ENCODE measurements at regions not wholly inside any gene's neighbourhood (a gene's known extent, or its start where the extent isn't known, plus 50 kb on each side); places are given as distances from the start of the nearest gene placed in this dataset.
"Not testable (repeated sequence)": the region's sequence is repeated elsewhere in the genome, so short reads cannot be mapped to it uniquely, and the experiment has no call there.

DNA sequence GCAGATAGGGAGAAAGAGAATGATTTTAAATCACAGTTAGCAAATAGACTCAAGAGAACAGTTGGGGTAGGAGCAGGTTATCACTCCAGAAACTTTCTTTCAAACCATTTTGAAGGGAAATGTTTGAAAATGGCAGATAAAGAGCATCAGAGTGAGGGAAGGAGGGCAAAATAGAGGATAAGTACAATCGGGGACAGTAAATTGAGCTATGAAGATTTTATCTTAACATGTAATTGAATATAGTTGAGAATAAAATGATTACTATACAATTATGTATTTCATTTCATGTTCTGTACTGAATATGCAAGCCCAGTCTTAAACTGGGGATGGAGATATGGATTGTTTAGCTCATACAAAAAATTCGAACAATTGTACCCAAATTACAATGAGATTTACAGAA lies 54.0 kb downstream of the MAP10 start:
- no peak for DNase-seq

DNA sequence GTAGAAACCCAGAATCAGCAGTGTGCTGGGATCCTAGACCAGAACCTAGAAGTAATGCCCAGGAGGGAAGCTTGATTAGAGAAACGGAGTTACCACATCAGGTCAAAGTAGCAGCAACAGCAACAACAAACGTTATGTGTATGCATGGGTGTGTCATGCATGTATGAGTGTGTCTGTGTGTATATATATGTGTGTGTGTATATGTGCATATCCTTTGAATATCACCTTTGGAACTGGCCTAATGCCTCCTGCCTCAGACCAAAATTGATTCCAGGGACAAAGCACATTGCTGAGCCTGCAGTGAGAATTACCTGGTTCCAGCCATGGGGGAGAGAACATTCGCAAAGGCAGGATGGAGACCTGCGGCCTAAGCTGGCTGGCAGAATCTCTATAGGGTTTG lies 55.9 kb downstream of the MAP10 start:
- no peak for DNase-seq

DNA sequence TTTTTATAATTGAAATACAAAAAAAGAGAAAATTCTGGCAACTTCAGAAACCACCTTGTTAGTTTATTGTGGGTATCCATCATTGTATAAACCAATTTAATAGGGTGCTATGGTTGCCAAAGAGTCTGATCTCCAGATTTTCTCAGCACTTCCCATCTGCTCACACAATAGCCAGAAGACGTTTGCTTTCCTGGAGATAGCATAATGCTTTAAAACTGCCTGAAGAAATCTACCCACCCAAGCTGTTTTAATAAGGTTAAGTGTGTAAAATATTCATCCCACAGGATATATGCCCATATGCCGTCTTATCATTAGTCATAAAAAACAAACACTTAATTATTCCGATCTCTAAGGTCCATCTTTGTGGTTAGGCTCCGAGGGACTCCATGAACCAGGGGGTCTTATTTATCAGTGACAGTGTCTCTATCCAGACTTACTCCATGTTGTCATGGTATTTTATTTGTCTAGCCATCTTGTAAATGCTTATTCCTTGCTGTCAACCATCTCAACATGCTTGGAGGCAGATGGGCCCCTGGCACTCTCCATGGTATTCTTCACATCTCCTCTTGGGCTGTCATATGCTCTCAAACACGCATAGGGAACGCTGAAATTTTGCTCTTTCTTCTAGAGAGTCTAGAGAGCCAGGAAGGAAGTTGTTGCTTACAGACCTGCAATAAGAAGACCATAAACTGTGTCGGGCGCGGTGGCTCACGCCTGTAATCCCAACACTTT lies 58.5 kb downstream of the MAP10 start:
- no peak for DNase-seq

DNA sequence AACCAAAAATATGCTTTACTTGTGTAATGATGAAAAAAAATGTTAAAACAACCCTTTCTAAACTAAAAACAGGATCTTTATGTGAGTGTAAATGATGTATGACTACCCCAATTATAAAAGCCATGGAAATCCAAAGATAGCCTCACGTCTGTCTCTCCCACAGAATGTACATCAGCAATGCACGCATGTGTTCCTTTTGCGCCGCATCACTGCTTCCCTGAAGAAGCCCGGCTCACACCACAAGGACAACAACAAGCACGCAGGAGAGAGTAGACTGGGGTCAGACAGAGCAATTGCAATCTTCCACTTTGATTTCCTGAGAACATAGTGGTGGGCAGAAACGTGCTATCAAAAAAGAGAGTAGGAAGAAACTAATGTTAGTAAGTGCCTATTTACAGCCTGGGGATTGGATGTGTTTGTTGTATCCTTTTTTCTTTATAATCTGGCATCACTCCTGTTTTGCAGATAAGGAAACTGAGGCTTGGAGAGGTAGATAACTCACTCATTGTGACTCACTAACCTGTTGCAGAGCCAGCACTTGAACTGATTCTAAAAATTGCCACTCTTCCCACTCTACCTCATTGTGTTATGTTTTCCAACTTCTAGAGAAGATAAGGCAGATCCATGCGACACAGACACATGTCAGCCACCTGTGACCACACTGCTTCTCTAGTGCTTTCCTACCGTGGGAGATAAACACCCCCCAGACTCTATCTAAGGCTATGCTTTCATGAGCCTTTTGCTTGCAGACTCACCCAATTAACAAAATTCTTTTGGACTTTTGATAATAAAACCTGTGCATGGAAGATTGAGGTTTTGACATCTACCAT lies 60.1 kb downstream of the MAP10 start:
- DNase-seq, result no peak

DNA sequence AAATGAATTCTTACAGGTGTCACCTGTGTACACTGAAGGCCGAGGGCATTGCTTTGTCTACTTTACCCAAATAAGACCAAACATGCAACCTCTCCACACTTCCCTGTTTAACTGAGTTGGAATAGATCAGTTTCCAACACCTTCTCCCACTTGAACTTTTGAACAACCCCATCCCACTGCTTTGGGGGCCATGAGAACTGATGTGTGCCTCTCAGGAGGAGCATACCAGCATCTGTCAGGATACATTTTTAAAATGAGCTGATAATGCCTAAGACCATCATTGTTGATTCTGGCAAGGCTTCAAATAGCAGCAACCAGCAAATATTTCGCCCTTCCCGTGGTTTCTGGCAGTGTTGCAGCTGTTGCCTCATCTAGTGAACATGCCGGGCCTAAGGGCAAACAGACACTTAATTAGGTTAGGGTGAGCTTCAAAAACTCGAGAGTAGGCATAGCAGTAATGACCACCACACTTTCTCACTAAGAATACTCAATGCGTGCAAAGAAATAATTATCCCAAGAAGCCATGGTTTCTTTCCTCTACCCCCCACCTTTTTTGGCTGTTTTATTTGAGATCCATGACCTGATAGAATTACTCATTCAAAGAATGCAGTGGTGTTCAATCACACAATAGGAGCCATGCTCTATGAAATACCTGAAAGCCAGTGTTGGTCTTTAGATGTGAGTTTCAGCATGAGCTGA lies 63.7 kb downstream of the MAP10 start:
- peak; percentile 79 to 85 for DNase-seq

DNA sequence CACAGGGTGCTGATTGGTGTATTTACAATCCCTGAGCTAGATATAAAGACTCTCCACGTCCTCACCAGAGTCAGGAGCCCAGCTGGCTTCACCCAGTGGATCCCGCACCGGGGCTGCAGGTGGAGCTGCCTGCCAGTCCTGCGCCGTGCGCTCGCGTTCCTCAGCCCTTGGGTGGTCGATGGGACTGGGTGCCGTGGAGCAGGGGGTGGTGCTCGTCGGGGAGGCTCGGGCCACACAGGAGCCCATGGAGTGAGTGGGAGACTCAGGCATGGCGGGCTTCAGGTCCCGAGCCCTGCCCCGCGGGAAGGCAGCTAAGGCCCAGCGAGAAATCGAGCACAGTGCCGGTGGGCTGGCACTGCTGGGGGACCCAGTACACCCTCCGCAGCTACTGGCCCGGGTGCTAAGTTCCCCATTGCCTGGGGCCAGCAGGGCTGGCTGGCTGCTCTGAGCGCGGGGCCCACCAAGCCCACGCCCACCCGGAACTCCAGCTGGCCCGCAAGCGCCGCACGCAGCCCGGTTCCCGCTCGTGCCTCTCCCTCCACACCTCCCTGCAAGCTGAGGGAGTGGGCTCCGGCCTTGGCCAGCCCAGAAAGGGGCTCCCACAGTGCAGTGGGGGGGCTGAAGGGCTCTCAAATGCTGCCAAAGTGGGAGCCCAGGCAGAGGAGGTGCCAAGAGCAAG lies 66.2 kb downstream of the MAP10 start:
- not testable (repeated sequence) for DNase-seq

DNA sequence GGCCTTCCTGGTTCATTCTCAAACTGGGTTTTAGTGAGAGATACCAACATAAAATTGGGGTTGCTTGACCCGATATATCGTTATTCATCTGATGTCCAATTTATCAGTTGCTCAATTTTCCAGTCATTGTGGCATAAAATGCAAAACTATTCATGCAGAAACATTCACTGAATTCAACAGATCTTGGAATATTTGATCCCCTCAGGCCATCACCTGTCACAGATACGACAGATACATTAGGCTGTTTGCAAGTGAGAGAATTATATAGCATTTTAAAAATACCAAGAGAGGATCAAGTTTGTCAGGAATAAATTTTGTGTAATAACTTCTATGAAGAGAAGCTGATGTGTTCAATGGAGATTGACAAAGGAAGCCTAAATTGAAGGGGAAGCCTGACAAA lies 67.1 kb downstream of the MAP10 start:
- no peak for DNase-seq

DNA sequence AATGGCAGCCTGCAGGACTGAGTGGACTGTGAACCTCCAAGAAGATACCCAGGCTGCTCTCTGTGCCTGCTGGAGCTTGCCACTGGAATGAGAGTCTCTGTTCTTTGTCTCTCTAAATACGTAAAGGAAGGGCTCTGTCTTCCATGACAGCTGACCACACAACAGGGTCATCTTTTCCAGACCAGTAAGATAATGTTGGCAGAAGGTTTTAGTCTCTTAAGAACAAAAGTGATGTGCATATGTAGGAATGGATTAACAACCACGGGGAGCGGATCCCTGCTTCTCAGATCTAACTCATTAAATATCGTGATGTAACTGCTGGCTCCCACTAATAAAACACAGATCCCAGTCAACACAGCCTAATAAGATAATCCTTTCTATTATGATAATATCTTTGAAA lies 67.5 kb downstream of the MAP10 start:
- no peak for DNase-seq

DNA sequence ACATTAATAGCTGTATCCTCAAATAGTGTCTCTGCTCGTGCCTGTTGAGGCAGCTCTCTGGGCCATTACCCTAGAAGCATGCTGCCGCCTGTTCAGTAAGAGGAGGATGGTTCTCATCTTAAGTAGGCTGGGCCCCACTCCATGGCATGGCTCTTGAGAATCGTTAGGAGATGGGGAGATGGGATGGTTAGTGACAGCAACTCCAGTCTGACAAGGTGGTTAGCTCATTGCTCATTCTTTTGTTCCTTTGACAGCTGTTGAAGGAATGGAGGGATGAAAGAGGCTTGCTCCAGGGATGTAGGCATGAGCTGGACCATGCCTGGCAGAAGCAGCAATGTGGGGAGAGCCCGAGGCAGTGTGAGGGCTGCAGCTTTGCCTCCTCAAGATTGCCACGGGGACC lies 68.2 kb downstream of the MAP10 start:
- DNase-seq, result no peak

DNA sequence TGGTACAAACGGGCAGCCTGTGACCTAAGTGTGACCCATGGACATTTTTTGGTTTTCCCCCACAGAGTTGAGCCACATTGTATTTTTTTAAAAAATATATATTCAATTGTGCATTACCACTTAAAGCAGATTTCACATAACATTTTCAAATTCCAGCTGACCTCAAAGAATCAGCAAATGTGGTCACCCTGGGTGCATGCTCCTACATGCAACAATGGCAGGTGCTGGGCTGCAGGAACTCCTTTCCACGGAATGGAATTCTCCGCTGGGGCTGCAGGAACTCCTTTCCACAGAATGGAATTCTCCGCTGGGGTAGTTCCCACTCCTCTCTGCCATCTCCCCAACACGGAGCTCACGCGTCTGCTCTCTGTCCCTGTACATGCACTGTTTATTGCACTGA lies 68.7 kb downstream of the MAP10 start:
- no peak for DNase-seq

DNA sequence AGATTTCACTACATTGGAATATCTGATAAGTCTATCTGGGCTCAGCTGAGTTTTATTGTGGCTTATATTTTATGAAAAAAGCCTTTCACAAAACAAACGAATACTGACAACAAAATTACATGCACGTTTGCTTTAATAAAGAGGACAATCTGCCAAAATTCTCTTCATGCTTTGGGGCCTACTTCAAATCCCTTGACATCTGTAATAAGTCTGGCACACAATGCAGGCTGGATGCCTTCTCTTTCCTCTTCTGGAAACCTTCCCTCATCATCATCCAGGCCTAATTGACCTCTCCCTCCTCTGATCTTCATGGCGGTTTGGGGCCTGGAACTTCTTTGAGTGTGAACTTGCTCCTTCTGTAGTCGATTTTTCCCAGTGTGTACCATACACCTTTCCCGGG lies 70.3 kb downstream of the MAP10 start:
- DNase-seq, result no peak

DNA sequence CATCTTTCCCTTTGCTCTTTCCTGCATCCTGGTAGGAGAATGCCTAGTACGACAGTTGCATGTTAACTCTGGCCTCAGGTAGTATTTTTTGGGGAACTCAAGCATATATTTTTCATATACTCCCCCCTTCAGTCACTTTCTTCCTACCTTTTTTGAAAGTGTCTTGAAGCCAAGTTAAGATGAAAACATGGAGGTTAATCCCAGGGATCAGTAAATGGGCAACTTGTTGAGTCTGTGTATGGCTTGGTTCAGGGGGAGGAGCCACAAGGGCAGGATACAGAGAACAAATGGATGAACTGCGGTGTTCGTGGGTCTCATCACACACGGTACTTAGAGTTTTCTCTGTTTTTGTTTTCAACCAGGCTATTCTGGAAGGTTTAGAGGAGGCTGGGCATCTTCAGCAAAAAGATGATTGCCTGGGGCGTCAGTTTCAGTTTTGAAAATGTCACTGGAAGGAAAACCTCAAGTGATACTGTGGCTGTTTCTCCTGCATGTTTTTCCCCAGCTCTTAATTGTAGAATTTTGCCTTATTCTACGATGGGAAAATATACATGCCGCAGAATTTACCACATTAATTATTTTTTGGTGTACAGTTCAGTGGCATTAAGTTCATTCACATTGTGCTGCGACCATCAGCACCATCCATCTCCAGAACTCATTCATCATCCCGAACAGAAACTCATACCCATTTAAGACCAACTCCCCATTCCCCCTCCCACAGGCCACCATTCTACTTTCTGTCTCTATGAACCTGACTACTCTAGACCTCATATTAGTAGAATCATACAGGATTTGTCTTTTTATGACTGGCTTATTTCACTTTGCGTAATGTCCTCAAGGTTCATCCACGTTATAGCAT lies 71.5 kb downstream of the MAP10 start:
- no peak for DNase-seq

DNA sequence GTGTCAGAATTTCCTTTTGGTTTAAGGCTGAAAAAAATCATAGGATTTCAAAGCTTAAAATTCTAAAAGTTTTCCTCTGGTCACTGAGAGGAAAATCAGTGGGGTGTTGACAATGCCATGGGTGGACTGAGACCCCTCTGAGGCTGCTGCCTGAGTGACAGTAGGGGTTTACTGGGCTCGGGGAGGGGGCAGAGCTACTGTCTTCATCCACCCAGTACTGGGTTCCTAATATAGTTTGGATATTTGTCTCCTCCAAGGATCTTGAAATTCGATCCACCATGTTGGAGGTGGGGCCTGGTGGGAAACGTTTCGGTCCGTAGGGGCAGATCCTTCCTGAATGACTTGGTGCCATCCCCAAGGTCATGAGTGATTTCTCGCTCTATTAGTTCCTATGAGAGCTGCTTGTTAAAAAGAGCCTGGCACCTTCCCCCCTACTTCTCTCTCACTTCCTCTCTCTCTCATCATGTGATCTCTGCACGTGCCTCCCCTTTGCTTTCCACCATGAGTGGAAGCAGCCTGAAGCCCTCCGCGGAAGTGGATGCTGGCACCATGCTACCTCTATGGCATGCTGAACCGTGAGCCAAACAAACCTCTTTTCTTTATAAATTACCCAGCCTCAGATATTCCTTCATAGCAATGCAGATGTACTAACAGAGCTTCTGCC lies 72.3 kb downstream of the MAP10 start:
- DNase-seq, result no peak

DNA sequence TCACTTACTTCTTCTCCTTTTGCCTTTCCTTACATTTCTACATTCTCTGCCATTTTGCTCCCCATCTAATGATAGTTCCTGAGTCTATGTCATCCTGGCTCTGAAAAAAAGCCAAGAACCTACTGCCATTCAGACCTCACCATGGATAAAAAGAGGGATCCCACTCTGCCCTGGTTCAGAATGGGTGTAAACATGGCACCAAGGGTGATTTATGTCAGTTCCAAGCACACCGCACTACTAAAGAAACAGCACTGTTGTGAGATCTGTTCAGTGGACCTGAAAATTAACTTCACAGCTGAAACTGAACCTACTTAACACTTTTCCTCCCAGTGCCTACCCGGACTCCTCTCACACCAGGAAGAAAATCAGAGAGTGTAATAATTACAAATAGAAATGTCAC lies 72.3 kb upstream of the NTPCR start:
- no peak for DNase-seq

DNA sequence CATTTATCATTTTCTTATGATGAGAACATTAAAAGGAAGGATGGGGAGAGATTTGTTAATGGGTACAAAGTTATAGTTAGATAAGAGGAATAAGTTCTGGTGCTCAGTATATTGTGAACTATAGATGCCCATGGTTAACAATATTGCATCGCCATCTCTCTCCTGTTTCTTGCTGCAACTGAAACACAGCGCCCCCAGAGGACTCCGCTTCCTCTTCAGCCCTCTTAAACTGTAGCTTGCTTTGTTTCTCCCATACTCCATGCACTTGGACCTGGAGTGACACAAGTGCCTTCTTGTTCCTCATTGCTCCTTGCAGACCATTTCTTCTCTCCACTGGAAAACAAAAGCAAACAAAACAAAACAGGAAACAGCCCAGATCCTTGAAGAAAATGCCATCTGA lies 70.1 kb upstream of the NTPCR start:
- DNase-seq, result peak; percentile 42 to 52

DNA sequence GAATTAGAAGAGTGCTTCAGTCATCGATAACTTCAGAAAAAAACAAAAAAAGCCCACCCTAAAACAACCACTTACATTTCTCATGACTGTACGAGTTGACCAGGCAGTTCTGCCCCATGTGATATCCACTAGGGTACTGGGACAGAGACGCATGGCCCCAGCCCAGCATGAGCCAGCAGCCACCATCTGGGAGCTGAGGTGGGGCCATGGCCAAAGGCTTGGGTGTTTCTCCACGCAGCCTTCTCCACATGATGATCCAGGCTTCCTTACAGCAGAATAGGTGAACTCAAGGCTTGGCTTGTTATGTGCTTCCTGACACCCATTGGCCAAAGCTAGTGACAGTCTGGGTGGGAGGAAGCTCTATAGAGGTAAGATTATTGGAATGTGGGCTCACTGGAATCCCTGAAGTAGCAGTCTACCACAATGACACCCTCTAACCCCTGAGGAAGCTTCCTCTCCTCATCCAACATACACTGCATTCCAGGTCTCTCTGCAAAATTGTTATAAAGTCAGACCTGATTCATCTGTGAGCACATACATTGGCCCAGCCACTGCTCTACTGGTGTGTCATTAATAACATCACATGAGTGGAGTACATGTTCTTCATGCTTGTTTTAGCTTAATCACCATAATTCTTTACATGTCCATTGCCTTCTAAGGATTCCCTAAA lies 66.3 kb upstream of the NTPCR start:
- DNase-seq, result no peak

DNA sequence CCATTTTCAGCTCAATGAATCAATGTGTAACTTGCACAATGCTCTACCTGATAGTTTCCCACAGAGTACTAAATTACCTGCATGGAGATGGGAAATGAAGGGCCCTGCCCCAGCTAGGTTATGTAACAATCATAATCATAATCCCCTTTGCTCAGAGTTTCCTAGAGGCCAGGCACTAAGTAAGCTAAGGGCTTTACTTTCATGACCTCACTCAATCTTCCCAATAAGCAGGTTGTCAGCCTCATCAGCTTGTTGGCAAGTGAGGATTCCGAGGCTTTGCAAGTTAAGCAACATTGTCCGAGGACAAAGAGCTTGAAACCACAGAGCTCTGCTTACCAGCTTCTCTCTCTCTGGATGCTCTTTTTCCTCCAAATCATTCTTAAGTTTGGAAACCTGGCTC lies 64.1 kb upstream of the NTPCR start:
- DNase-seq, result no peak

DNA sequence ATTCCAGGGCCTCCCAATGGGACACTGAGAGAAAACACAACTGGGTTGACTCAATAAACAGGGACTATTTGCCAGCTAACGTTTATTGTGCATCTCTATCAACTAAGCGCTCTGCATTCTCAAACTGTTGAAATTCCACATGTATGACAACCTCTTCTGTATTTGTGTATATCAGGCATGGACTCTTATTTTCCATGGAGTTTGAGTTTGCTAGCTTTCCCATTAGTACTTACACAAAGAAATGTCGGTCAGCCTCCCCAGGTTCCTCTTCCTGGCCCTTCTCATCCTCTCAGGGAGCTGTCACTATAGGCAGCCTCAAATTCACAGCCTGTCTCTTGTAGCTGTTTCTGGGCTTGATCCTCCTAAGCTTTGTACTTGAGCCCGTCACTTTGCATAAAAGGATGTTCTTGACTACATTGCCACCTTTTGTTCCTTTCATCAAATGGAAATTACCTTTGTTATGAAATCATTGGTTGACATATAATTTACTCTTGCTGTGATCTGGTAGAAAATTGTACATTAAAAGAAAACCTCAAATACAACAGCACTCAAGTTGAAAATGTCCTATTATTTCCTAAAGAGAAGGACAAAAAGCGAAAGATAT lies 60.0 kb upstream of the NTPCR start:
- DNase-seq, result no peak

DNA sequence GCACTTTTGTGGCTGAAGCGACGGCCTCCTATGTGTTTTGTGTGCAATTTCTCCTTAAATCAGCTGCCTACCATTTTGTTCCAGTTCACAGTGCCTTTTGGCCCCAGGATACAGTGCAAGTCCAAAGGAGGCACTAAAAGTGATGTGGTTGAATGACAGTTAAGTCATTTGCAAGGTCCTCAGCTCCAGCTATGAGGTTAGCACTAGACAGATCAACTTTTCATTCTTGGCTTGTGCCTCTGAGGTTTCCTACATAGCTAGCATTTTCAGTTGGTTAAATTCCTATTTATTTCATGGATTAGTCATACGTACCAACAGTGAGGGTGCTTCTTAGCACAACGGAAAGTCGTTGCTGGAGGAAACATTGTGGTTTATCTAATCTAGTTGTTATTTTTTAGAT lies 59.3 kb upstream of the NTPCR start:
- no peak for DNase-seq

DNA sequence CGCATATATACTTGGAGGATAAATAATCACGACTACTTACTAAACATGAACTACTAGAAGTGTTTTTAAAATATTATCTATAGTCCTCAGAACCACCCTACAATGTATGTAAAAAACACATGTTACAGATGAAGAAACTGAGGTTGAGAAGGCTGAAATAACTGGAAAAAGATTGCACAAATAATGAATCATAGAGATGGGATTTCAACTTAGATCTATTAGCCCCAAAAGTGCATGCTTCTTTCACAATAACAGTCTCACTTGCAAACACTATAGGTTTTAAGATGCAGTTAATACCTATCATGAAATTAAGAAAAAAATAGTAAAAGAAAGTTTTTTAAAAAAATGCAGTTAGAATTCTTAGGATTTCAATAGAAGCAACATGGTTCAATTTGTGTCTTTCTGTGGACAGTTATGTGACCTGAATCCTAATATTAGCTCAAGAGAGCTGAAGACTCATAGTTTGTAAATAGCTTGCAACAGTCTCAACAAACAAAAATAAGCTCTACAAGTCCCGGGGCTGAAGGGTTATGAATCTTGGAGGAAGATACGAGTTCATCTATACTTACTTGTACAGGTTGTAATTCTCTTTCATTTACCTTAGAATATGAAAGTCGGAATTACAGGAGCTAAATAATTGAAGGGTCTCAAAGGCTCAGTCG lies 58.6 kb upstream of the NTPCR start:
- no peak for DNase-seq

Data from SHP77 (cell line).